ENCODE measurements at regions not wholly inside any gene's neighbourhood (a gene's known extent, or its start where the extent isn't known, plus 50 kb on each side); places are given as distances from the start of the nearest gene placed in this dataset.

- Histone ChIP-seq H3K36me3 (ENCODE audit: control insufficient read depth in 1 of 2, insufficient read depth in 2 of 2, low read length in 2 of 2) (no peaks in the 10 kb centered on the region), H3K4me1 (ENCODE audit: control insufficient read depth in 1 of 2, insufficient read depth in 2 of 2, low read length in 2 of 2) (no peaks in the 10 kb centered on the region), H3K27ac (ENCODE audit: low read length) (no peak overlapping the region), H3K9me3 (ENCODE audit: control insufficient read depth in 1 of 2, low read length in 2 of 2) (peaks cover 0 to 4% of the 10 kb centered on the region in 2 donors), H3K4me3 (ENCODE audit: low read depth in 1 of 2, low read length in 2 of 2) (no peak overlapping the region), H3K27me3 (ENCODE audit: low read depth, low read length) (no peaks in the 10 kb centered on the region)
Measured at GRCh38 chr13:108036411-108036932, 178.9 kb downstream of the LIG4 start.

- H3K4me3 ChIP-seq (ENCODE audit: low read depth in 1 of 2, low read length in 2 of 2): no peak overlapping the region
- no peaks in the 10 kb centered on the region for H3K27me3 ChIP-seq (ENCODE audit: low read depth, low read length)
- peaks cover 0 to 3% of the 10 kb centered on the region in 2 donors for H3K9me3 ChIP-seq (ENCODE audit: control insufficient read depth in 1 of 2, low read length in 2 of 2)
- no peaks in the 10 kb centered on the region for H3K4me1 ChIP-seq (ENCODE audit: control insufficient read depth in 1 of 2, insufficient read depth in 2 of 2, low read length in 2 of 2)
- H3K27ac ChIP-seq (ENCODE audit: low read length): no peak overlapping the region
- H3K36me3 ChIP-seq (ENCODE audit: control insufficient read depth in 1 of 2, insufficient read depth in 2 of 2, low read length in 2 of 2): no peaks in the 10 kb centered on the region
Measured at GRCh38 chr13:108034909-108035410, 180.4 kb downstream of the LIG4 start.

- H3K27ac ChIP-seq (ENCODE audit: low read length): no peak overlapping the region
- H3K9me3 ChIP-seq (ENCODE audit: control insufficient read depth in 1 of 2, low read length in 2 of 2): no peaks in the 10 kb centered on the region
- H3K4me1 ChIP-seq (ENCODE audit: control insufficient read depth in 1 of 2, insufficient read depth in 2 of 2, low read length in 2 of 2): no peaks in the 10 kb centered on the region
- H3K36me3 ChIP-seq (ENCODE audit: control insufficient read depth in 1 of 2, insufficient read depth in 2 of 2, low read length in 2 of 2): no peaks in the 10 kb centered on the region
- no peak overlapping the region for H3K4me3 ChIP-seq (ENCODE audit: low read depth in 1 of 2, low read length in 2 of 2)
- no peaks in the 10 kb centered on the region for H3K27me3 ChIP-seq (ENCODE audit: low read depth, low read length)
Measured at GRCh38 chr13:108033800-108034707, 181.3 kb downstream of the LIG4 start.

- no peaks in the 10 kb centered on the region for H3K9me3 ChIP-seq (ENCODE audit: control insufficient read depth in 1 of 2, low read length in 2 of 2)
- H3K27me3 ChIP-seq (ENCODE audit: low read depth, low read length): no peaks in the 10 kb centered on the region
- H3K4me3 ChIP-seq (ENCODE audit: low read depth in 1 of 2, low read length in 2 of 2): no peak overlapping the region
- H3K4me1 ChIP-seq (ENCODE audit: control insufficient read depth in 1 of 2, insufficient read depth in 2 of 2, low read length in 2 of 2): no peaks in the 10 kb centered on the region
- no peak overlapping the region for H3K27ac ChIP-seq (ENCODE audit: low read length)
- H3K36me3 ChIP-seq (ENCODE audit: control insufficient read depth in 1 of 2, insufficient read depth in 2 of 2, low read length in 2 of 2): no peaks in the 10 kb centered on the region
Measured at GRCh38 chr13:108031865-108032264, 183.5 kb downstream of the LIG4 start.

GRCh38 chr13:108030769-108031168 is 184.6 kb downstream of the LIG4 start:
- Histone ChIP-seq H3K27ac (ENCODE audit: low read length) (no peak overlapping the region), H3K9me3 (ENCODE audit: control insufficient read depth in 1 of 2, low read length in 2 of 2) (no peaks in the 10 kb centered on the region), H3K36me3 (ENCODE audit: control insufficient read depth in 1 of 2, insufficient read depth in 2 of 2, low read length in 2 of 2) (no peaks in the 10 kb centered on the region), H3K4me1 (ENCODE audit: control insufficient read depth in 1 of 2, insufficient read depth in 2 of 2, low read length in 2 of 2) (no peaks in the 10 kb centered on the region), H3K4me3 (ENCODE audit: low read depth in 1 of 2, low read length in 2 of 2) (no peak overlapping the region), H3K27me3 (ENCODE audit: low read depth, low read length) (no peaks in the 10 kb centered on the region)

GRCh38 chr13:108026680-108027410 is 188.5 kb downstream of the LIG4 start:
- Histone ChIP-seq H3K9me3 (ENCODE audit: control insufficient read depth in 1 of 2, low read length in 2 of 2) (no peaks in the 10 kb centered on the region), H3K36me3 (ENCODE audit: control insufficient read depth in 1 of 2, insufficient read depth in 2 of 2, low read length in 2 of 2) (no peaks in the 10 kb centered on the region), H3K4me3 (ENCODE audit: low read depth in 1 of 2, low read length in 2 of 2) (no peak overlapping the region), H3K27ac (ENCODE audit: low read length) (no peak overlapping the region), H3K27me3 (ENCODE audit: low read depth, low read length) (no peaks in the 10 kb centered on the region), H3K4me1 (ENCODE audit: control insufficient read depth in 1 of 2, insufficient read depth in 2 of 2, low read length in 2 of 2) (no peaks in the 10 kb centered on the region)

GRCh38 chr13:108020027-108020426 is 195.3 kb downstream of the LIG4 start:
- no peak overlapping the region for H3K27ac ChIP-seq (ENCODE audit: low read length)

GRCh38 chr13:108018371-108018870 is 196.9 kb downstream of the LIG4 start:
- Histone ChIP-seq H3K27me3 (ENCODE audit: low read depth, low read length) (no peaks in the 10 kb centered on the region), H3K4me3 (ENCODE audit: low read depth in 1 of 2, low read length in 2 of 2) (no peak overlapping the region)

More at GRCh38 chr13:108020027-108020426, 195.3 kb downstream of the LIG4 start:
- Histone ChIP-seq H3K36me3 (ENCODE audit: control insufficient read depth in 1 of 2, insufficient read depth in 2 of 2, low read length in 2 of 2) (no peaks in the 10 kb centered on the region), H3K9me3 (ENCODE audit: control insufficient read depth in 1 of 2, low read length in 2 of 2) (peaks cover 0 to 11% of the 10 kb centered on the region in 2 donors), H3K4me1 (ENCODE audit: control insufficient read depth in 1 of 2, insufficient read depth in 2 of 2, low read length in 2 of 2) (no peaks in the 10 kb centered on the region), H3K27me3 (ENCODE audit: low read depth, low read length) (no peaks in the 10 kb centered on the region), H3K4me3 (ENCODE audit: low read depth in 1 of 2, low read length in 2 of 2) (no peak overlapping the region)

GRCh38 chr13:108006619-108007018 is 208.7 kb downstream of the LIG4 start:
- no peak overlapping the region for H3K4me3 ChIP-seq (ENCODE audit: low read depth in 1 of 2, low read length in 2 of 2)
- H3K27me3 ChIP-seq (ENCODE audit: low read depth, low read length): no peaks in the 10 kb centered on the region
- H3K4me1 ChIP-seq (ENCODE audit: control insufficient read depth in 1 of 2, insufficient read depth in 2 of 2, low read length in 2 of 2): no peaks in the 10 kb centered on the region
- peaks cover 0 to 5% of the 10 kb centered on the region in 2 donors for H3K9me3 ChIP-seq (ENCODE audit: control insufficient read depth in 1 of 2, low read length in 2 of 2)
- H3K27ac ChIP-seq (ENCODE audit: low read length): no peak overlapping the region
- H3K36me3 ChIP-seq (ENCODE audit: control insufficient read depth in 1 of 2, insufficient read depth in 2 of 2, low read length in 2 of 2): no peaks in the 10 kb centered on the region

More at GRCh38 chr13:108018371-108018870, 196.9 kb downstream of the LIG4 start:
- H3K27ac ChIP-seq (ENCODE audit: low read length): no peak overlapping the region
- peaks cover 0 to 11% of the 10 kb centered on the region in 2 donors for H3K9me3 ChIP-seq (ENCODE audit: control insufficient read depth in 1 of 2, low read length in 2 of 2)
- H3K36me3 ChIP-seq (ENCODE audit: control insufficient read depth in 1 of 2, insufficient read depth in 2 of 2, low read length in 2 of 2): no peaks in the 10 kb centered on the region
- H3K4me1 ChIP-seq (ENCODE audit: control insufficient read depth in 1 of 2, insufficient read depth in 2 of 2, low read length in 2 of 2): no peaks in the 10 kb centered on the region

- Histone ChIP-seq H3K4me3 (ENCODE audit: low read depth in 1 of 2, low read length in 2 of 2) (no peak overlapping the region), H3K27ac (ENCODE audit: low read length) (no peak overlapping the region), H3K27me3 (ENCODE audit: low read depth, low read length) (no peaks in the 10 kb centered on the region), H3K36me3 (ENCODE audit: control insufficient read depth in 1 of 2, insufficient read depth in 2 of 2, low read length in 2 of 2) (no peaks in the 10 kb centered on the region), H3K4me1 (ENCODE audit: control insufficient read depth in 1 of 2, insufficient read depth in 2 of 2, low read length in 2 of 2) (no peaks in the 10 kb centered on the region), H3K9me3 (ENCODE audit: control insufficient read depth in 1 of 2, low read length in 2 of 2) (peaks cover 0 to 5% of the 10 kb centered on the region in 2 donors)
Measured at GRCh38 chr13:108005231-108005630, 210.1 kb downstream of the LIG4 start.

GRCh38 chr13:108003626-108004025 is 211.7 kb downstream of the LIG4 start:
- Histone ChIP-seq H3K4me3 (ENCODE audit: low read depth in 1 of 2, low read length in 2 of 2) (no peak overlapping the region), H3K9me3 (ENCODE audit: control insufficient read depth in 1 of 2, low read length in 2 of 2) (no peaks in the 10 kb centered on the region), H3K27me3 (ENCODE audit: low read depth, low read length) (no peaks in the 10 kb centered on the region), H3K36me3 (ENCODE audit: control insufficient read depth in 1 of 2, insufficient read depth in 2 of 2, low read length in 2 of 2) (no peaks in the 10 kb centered on the region), H3K27ac (ENCODE audit: low read length) (no peak overlapping the region), H3K4me1 (ENCODE audit: control insufficient read depth in 1 of 2, insufficient read depth in 2 of 2, low read length in 2 of 2) (no peaks in the 10 kb centered on the region)
